Hepatocyte (in vitro differentiated cells): ENCODE measurements at regions not wholly inside any gene's neighbourhood (a gene's known extent, or its start where the extent isn't known, plus 50 kb on each side); places are given as distances from the start of the nearest gene placed in this dataset.

Experiments
- EZH2phosphoT487 ChIP-seq: fragments of 200-600 bp; sonication (generic); IDR thresholded peaks from one replicate; pipeline ENCODE4 v1.6.1; 2018; ENCODE audit warnings: antibody characterized with exemption, mild to moderate bottlenecking, low read depth, moderate library complexity; ENCODE audit not compliant: unreplicated experiment, severe bottlenecking
- TF ChIP-seq, protein P1 (sequence below): fragments of 200-600 bp; sonication (generic); IDR thresholded peaks from 2 replicates; pipeline ENCODE4 v1.5.1; 2016; ENCODE audit warnings: antibody characterized with exemption, mild to moderate bottlenecking; ENCODE audit not compliant: poor library complexity

DNA sequence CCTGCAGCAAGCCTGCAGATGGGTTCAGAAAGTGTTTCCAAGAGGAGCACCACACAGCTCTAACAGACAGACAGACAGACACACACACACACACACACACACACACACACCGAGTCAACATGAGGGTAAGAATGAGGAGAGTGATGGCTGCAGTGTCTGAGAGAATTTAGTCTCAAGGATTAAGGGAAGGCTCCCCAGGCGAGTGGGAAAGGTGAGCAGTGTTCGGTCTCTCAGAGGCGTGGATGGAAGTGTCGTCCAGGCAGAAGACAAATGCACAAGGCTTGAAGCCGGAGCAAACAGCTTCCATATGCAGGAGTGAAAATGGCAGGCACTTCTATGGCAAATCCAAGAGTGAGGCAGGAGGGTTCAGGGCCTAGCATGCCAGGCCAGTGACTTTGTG is 770.1 kb downstream of the KCNJ18 start:
- TF ChIP-seq, protein P1, sequence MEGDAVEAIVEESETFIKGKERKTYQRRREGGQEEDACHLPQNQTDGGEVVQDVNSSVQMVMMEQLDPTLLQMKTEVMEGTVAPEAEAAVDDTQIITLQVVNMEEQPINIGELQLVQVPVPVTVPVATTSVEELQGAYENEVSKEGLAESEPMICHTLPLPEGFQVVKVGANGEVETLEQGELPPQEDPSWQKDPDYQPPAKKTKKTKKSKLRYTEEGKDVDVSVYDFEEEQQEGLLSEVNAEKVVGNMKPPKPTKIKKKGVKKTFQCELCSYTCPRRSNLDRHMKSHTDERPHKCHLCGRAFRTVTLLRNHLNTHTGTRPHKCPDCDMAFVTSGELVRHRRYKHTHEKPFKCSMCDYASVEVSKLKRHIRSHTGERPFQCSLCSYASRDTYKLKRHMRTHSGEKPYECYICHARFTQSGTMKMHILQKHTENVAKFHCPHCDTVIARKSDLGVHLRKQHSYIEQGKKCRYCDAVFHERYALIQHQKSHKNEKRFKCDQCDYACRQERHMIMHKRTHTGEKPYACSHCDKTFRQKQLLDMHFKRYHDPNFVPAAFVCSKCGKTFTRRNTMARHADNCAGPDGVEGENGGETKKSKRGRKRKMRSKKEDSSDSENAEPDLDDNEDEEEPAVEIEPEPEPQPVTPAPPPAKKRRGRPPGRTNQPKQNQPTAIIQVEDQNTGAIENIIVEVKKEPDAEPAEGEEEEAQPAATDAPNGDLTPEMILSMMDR, result no peak
- TF ChIP-seq EZH2phosphoT487, result no peak
